ENCODE measurements at regions not wholly inside any gene's neighbourhood (a gene's known extent, or its start where the extent isn't known, plus 50 kb on each side); places are given as distances from the start of the nearest gene placed in this dataset.
"Not testable (repeated sequence)": the region's sequence is repeated elsewhere in the genome, so short reads cannot be mapped to it uniquely, and the experiment has no call there.

DNA sequence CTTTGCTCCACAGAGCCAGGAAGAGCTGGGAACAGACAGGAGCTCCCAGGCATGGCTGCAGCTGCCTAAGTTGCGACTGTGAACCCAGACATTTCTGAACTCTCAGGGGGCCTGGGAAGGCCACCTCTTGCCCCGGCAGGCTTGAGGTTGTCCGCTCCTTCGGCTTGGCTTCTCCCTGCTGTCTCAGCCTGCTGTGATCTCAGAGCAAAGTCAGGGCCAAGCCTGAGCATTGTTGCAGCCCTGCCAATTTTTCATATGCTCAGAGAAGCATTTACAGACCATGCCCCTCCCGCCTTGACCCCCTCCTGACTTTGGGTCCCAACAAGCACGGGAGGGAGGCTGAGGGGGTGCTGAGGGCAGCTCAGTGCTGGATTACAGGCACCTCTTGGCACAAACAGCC, 1439.1 kb upstream of the FLRT2 start:
- DNase-seq (ENCODE audit: low spot score) (no peak), ATAC-seq (ENCODE audit: low read depth) (no peak)
- H3K27ac ChIP-seq (ENCODE audit: poor library complexity, severe bottlenecking) = no peak overlapping the region
- TF ChIP-seq, protein P1, sequence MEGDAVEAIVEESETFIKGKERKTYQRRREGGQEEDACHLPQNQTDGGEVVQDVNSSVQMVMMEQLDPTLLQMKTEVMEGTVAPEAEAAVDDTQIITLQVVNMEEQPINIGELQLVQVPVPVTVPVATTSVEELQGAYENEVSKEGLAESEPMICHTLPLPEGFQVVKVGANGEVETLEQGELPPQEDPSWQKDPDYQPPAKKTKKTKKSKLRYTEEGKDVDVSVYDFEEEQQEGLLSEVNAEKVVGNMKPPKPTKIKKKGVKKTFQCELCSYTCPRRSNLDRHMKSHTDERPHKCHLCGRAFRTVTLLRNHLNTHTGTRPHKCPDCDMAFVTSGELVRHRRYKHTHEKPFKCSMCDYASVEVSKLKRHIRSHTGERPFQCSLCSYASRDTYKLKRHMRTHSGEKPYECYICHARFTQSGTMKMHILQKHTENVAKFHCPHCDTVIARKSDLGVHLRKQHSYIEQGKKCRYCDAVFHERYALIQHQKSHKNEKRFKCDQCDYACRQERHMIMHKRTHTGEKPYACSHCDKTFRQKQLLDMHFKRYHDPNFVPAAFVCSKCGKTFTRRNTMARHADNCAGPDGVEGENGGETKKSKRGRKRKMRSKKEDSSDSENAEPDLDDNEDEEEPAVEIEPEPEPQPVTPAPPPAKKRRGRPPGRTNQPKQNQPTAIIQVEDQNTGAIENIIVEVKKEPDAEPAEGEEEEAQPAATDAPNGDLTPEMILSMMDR (IDR thresholded peaks at IDR 0.05; ENCODE audit: poor library complexity, severe bottlenecking) = no peak
- H3K4me1 ChIP-seq (ENCODE audit: insufficient read depth, poor library complexity, severe bottlenecking) = no peaks in the 10 kb centered on the region
- H3K9me3 ChIP-seq (ENCODE audit: severe bottlenecking) = no peaks in the 10 kb centered on the region
- H3K27me3 ChIP-seq (ENCODE audit: insufficient read depth, poor library complexity, severe bottlenecking) = no peaks in the 10 kb centered on the region
- no peaks in the 10 kb centered on the region for H3K36me3 ChIP-seq (ENCODE audit: low read depth)
- H3K4me3 ChIP-seq (ENCODE audit: severe bottlenecking) = no peak overlapping the region

DNA sequence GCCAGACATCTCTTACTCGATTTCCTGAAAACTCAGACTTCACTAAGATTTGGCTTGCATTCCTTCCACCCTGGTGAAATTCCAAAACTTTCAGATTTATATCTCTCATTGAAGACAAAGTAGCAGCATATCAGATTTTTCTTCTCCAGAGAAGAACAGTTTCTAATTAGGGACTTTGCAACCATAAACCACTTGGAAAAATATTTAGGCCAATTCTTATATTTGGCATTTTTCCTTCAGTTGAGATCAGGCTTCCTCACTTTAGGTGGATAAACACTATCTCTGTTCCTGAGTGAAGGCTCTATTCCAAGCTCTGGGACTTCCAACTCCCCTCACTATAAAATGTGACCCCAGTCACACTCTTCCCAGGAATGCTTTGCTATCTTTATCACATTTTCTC, 1434.3 kb upstream of the FLRT2 start:
- Histone ChIP-seq H3K9me3 (ENCODE audit: severe bottlenecking) (no peaks in the 10 kb centered on the region), H3K4me1 (ENCODE audit: insufficient read depth, poor library complexity, severe bottlenecking) (no peaks in the 10 kb centered on the region), H3K4me3 (ENCODE audit: severe bottlenecking) (no peak overlapping the region), H3K27ac (ENCODE audit: poor library complexity, severe bottlenecking) (no peak overlapping the region), H3K36me3 (ENCODE audit: low read depth) (no peaks in the 10 kb centered on the region), H3K27me3 (ENCODE audit: insufficient read depth, poor library complexity, severe bottlenecking) (no peaks in the 10 kb centered on the region)
- ATAC-seq (ENCODE audit: low read depth) = no peak
- no peak for DNase-seq (ENCODE audit: low spot score)
- TF ChIP-seq, protein P1 (IDR thresholded peaks at IDR 0.05; ENCODE audit: poor library complexity, severe bottlenecking) = no peak

DNA sequence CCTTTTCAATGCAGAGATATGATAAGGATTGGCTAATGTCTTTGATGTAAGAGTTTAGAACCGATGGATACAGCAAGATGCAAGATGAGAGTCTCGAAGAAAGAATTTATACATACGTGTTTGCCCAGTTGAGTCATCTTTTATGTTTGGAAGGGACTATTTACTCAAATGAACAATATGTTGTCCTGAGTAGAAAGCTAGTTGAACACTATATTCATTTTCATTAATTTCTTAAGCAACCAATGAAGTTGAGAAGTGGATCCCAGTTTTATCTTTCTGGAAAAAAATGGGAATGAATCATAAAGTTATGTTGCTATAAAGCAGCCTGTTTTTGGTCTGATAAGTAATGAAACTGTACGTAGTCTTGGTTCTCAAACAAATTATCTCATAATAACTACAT, 1431.7 kb upstream of the FLRT2 start:
- Histone ChIP-seq H3K27me3 (ENCODE audit: insufficient read depth, poor library complexity, severe bottlenecking) (no peaks in the 10 kb centered on the region), H3K36me3 (ENCODE audit: low read depth) (no peaks in the 10 kb centered on the region), H3K27ac (ENCODE audit: poor library complexity, severe bottlenecking) (no peak overlapping the region), H3K9me3 (ENCODE audit: severe bottlenecking) (no peaks in the 10 kb centered on the region), H3K4me1 (ENCODE audit: insufficient read depth, poor library complexity, severe bottlenecking) (no peaks in the 10 kb centered on the region), H3K4me3 (ENCODE audit: severe bottlenecking) (no peak overlapping the region)
- TF ChIP-seq, protein P1 (IDR thresholded peaks at IDR 0.05; ENCODE audit: poor library complexity, severe bottlenecking) = no peak
- no peak for ATAC-seq (ENCODE audit: low read depth)
- no peak for DNase-seq (ENCODE audit: low spot score)

DNA sequence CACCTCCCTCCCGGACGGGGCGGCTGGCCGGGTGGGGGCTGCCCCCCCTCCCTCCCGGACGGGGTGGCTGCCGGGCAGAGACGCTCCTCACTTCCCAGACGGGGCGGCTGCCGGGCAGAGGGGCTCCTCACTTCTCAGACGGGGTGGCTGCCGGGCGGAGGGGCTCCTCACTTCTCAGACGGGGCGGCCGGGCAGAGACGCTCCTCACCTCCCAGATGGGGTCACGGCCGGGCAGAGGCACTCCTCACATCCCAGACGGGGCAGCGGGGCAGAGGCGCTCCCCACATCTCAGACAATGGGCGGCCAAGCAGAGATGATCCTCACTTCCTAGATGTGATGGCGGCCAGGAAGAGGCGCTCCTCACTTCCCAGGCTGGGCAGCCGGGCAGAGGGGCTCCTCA, 1430.4 kb upstream of the FLRT2 start:
- ATAC-seq (ENCODE audit: low read depth); H3K4me1 ChIP-seq (ENCODE audit: insufficient read depth, poor library complexity, severe bottlenecking); DNase-seq (ENCODE audit: low spot score); H3K36me3 ChIP-seq (ENCODE audit: low read depth); H3K4me3 ChIP-seq (ENCODE audit: severe bottlenecking); H3K27me3 ChIP-seq (ENCODE audit: insufficient read depth, poor library complexity, severe bottlenecking); H3K9me3 ChIP-seq (ENCODE audit: severe bottlenecking); H3K27ac ChIP-seq (ENCODE audit: poor library complexity, severe bottlenecking): not testable (repeated sequence)

GRCh38 chr14:84107835-84108343, 1422.1 kb upstream of the FLRT2 start:
- Histone ChIP-seq H3K9me3 (ENCODE audit: severe bottlenecking) (no peaks in the 10 kb centered on the region), H3K4me3 (ENCODE audit: severe bottlenecking) (no peak overlapping the region), H3K36me3 (ENCODE audit: low read depth) (no peaks in the 10 kb centered on the region), H3K27ac (ENCODE audit: poor library complexity, severe bottlenecking) (no peak overlapping the region), H3K27me3 (ENCODE audit: insufficient read depth, poor library complexity, severe bottlenecking) (no peaks in the 10 kb centered on the region), H3K4me1 (ENCODE audit: insufficient read depth, poor library complexity, severe bottlenecking) (no peaks in the 10 kb centered on the region)
- DNase-seq (ENCODE audit: low spot score) = no peak
- TF ChIP-seq, protein P1 (IDR thresholded peaks at IDR 0.05; ENCODE audit: poor library complexity, severe bottlenecking) = no peak
- no peak for ATAC-seq (ENCODE audit: low read depth)

All from RWPE2 (cell line).